Activated CD4-positive, alpha-beta T cell treated with anti-CD3 and anti-CD28 coated beads, Interleukin-2, amount 10 ng/mL, durations not matched to agents 24 days and 14 days (primary cell): ENCODE measurements at regions not wholly inside any gene's neighbourhood (a gene's known extent, or its start where the extent isn't known, plus 50 kb on each side); places are given as distances from the start of the nearest gene placed in this dataset.

Experiments
- DNase-seq: peaks from one replicate; pipeline ENCODE4 v3.0.0; 2022
- H3K27ac Mint-ChIP-seq: one replicate; pipeline ENCODE4 v1.8.0; 2022; ENCODE audit warnings: mild to moderate bottlenecking, mixed read lengths
- H3K27me3 Mint-ChIP-seq: one replicate; pipeline ENCODE4 v1.8.0; 2022; ENCODE audit warnings: mixed read lengths
- H3K36me3 Mint-ChIP-seq: one replicate; pipeline ENCODE4 v1.8.0; 2022; ENCODE audit warnings: low read depth, mild to moderate bottlenecking, mixed read lengths
- H3K4me1 Mint-ChIP-seq: one replicate; pipeline ENCODE4 v1.8.0; 2021; ENCODE audit warnings: mixed read lengths
- H3K4me3 Mint-ChIP-seq: one replicate; pipeline ENCODE4 v1.8.0; 2022; ENCODE audit warnings: mild to moderate bottlenecking, moderate library complexity, mixed read lengths
- H3K9me3 Mint-ChIP-seq: one replicate; pipeline ENCODE4 v1.8.0; 2021; ENCODE audit warnings: mixed read lengths
- intact Hi-C: fragments of 100-400 bp; cut with micrococcal nuclease; formaldehyde crosslinking; loops from one replicate; pipeline ENCODE4 v1.15.1; 2023

GRCh38 chr7:115758025-115758424 lies 272.5 kb downstream of the TFEC start:
- intact Hi-C loops, result no loop called here
- Mint-ChIP-seq H3K27me3 (no peaks in the 10 kb centered on the region), H3K4me3 (no peak overlapping the region), H3K36me3 (no peaks in the 10 kb centered on the region), H3K27ac (no peak overlapping the region), H3K4me1 (no peaks in the 10 kb centered on the region), H3K9me3 (no peaks in the 10 kb centered on the region)
- DNase-seq, result no peak

- Mint-ChIP-seq H3K27me3 (no peaks in the 10 kb centered on the region), H3K4me3 (no peak overlapping the region), H3K9me3 (no peaks in the 10 kb centered on the region), H3K4me1 (no peaks in the 10 kb centered on the region), H3K27ac (no peak overlapping the region), H3K36me3 (no peaks in the 10 kb centered on the region)
- no peak for DNase-seq
- intact Hi-C loops, result no loop called here
These were observed 276.3 kb downstream of the TFEC start for GRCh38 chr7:115754226-115754625.

- Mint-ChIP-seq H3K4me3 (no peak overlapping the region), H3K9me3 (no peaks in the 10 kb centered on the region), H3K36me3 (no peaks in the 10 kb centered on the region), H3K4me1 (no peaks in the 10 kb centered on the region), H3K27ac (no peak overlapping the region), H3K27me3 (peaks cover 1% of the 10 kb centered on the region)
- DNase-seq, result no peak
- intact Hi-C loops, result no loop called here
These were observed 280.6 kb downstream of the TFEC start for GRCh38 chr7:115749924-115750323.

GRCh38 chr7:115748123-115748738 lies 282.3 kb downstream of the TFEC start:
- Mint-ChIP-seq H3K9me3 (no peaks in the 10 kb centered on the region), H3K27ac (no peak overlapping the region), H3K36me3 (no peaks in the 10 kb centered on the region), H3K4me1 (no peaks in the 10 kb centered on the region), H3K4me3 (no peak overlapping the region), H3K27me3 (peaks cover 1% of the 10 kb centered on the region)
- DNase-seq, result no peak
- intact Hi-C loops, result no loop called here

- Mint-ChIP-seq H3K27me3 (peaks cover 1% of the 10 kb centered on the region), H3K27ac (no peak overlapping the region), H3K4me1 (no peaks in the 10 kb centered on the region), H3K4me3 (no peak overlapping the region), H3K9me3 (no peaks in the 10 kb centered on the region), H3K36me3 (no peaks in the 10 kb centered on the region)
- intact Hi-C loops, result no loop called here
- DNase-seq, result no peak
These were observed 283.4 kb downstream of the TFEC start for GRCh38 chr7:115747174-115747573.

GRCh38 chr7:115740043-115740442 lies 290.5 kb downstream of the TFEC start:
- Mint-ChIP-seq H3K9me3 (no peaks in the 10 kb centered on the region), H3K36me3 (no peaks in the 10 kb centered on the region), H3K4me3 (no peak overlapping the region), H3K27ac (no peak overlapping the region), H3K4me1 (no peaks in the 10 kb centered on the region), H3K27me3 (no peaks in the 10 kb centered on the region)
- DNase-seq, result no peak
- intact Hi-C loops, result no loop called here

- Mint-ChIP-seq H3K36me3 (no peaks in the 10 kb centered on the region), H3K9me3 (no peaks in the 10 kb centered on the region), H3K27ac (no peak overlapping the region), H3K27me3 (no peaks in the 10 kb centered on the region), H3K4me1 (no peaks in the 10 kb centered on the region), H3K4me3 (no peak overlapping the region)
- intact Hi-C loops, result no loop called here
- no peak for DNase-seq
These were observed 295.9 kb downstream of the TFEC start for GRCh38 chr7:115734641-115735040.

GRCh38 chr7:115731796-115732471 lies 298.6 kb downstream of the TFEC start:
- intact Hi-C loops, result no loop called here
- Mint-ChIP-seq H3K4me1 (no peaks in the 10 kb centered on the region), H3K27me3 (no peaks in the 10 kb centered on the region)

GRCh38 chr7:115728518-115728917 lies 302.0 kb downstream of the TFEC start:
- H3K4me3 Mint-ChIP-seq, result no peak overlapping the region
- intact Hi-C loops, result no loop called here
- no peaks in the 10 kb centered on the region for H3K4me1 Mint-ChIP-seq
- H3K36me3 Mint-ChIP-seq, result no peaks in the 10 kb centered on the region
- H3K27ac Mint-ChIP-seq, result no peak overlapping the region
- H3K9me3 Mint-ChIP-seq, result no peaks in the 10 kb centered on the region
- DNase-seq, result no peak
- H3K27me3 Mint-ChIP-seq, result no peaks in the 10 kb centered on the region

More at GRCh38 chr7:115731796-115732471, 298.6 kb downstream of the TFEC start:
- H3K9me3 Mint-ChIP-seq, result no peaks in the 10 kb centered on the region
- no peaks in the 10 kb centered on the region for H3K36me3 Mint-ChIP-seq
- H3K27ac Mint-ChIP-seq, result no peak overlapping the region
- DNase-seq, result no peak
- no peak overlapping the region for H3K4me3 Mint-ChIP-seq

- Mint-ChIP-seq H3K27me3 (no peaks in the 10 kb centered on the region), H3K36me3 (no peaks in the 10 kb centered on the region), H3K9me3 (no peaks in the 10 kb centered on the region), H3K4me3 (no peak overlapping the region), H3K4me1 (peaks cover 3% of the 10 kb centered on the region), H3K27ac (no peak overlapping the region)
- intact Hi-C loops, result no loop called here
- DNase-seq, result no peak
These were observed 306.0 kb downstream of the TFEC start for GRCh38 chr7:115724400-115725056.

- Mint-ChIP-seq H3K27ac (no peak overlapping the region), H3K4me1 (peaks cover 3% of the 10 kb centered on the region), H3K27me3 (no peaks in the 10 kb centered on the region), H3K9me3 (no peaks in the 10 kb centered on the region), H3K36me3 (no peaks in the 10 kb centered on the region), H3K4me3 (no peak overlapping the region)
- no peak for DNase-seq
- intact Hi-C loops, result no loop called here
These were observed 308.1 kb downstream of the TFEC start for GRCh38 chr7:115722302-115722977.

- H3K9me3 Mint-ChIP-seq, result no peaks in the 10 kb centered on the region
- no peaks in the 10 kb centered on the region for H3K36me3 Mint-ChIP-seq
- intact Hi-C loops, result no loop called here
- H3K4me3 Mint-ChIP-seq, result no peak overlapping the region
- H3K4me1 Mint-ChIP-seq, result peaks cover 3% of the 10 kb centered on the region
- no peaks in the 10 kb centered on the region for H3K27me3 Mint-ChIP-seq
- H3K27ac Mint-ChIP-seq, result no peak overlapping the region
- DNase-seq, result no peak
These were observed 309.0 kb downstream of the TFEC start for GRCh38 chr7:115721293-115722217.

GRCh38 chr7:115719963-115720362 lies 310.6 kb downstream of the TFEC start:
- Mint-ChIP-seq H3K27me3 (no peaks in the 10 kb centered on the region), H3K27ac (no peak overlapping the region), H3K4me3 (no peak overlapping the region), H3K36me3 (no peaks in the 10 kb centered on the region), H3K4me1 (peaks cover 3% of the 10 kb centered on the region), H3K9me3 (no peaks in the 10 kb centered on the region)
- intact Hi-C loops, result no loop called here
- no peak for DNase-seq
